Lower leg skin (tissue), 3 donors: ENCODE measurements at regions not wholly inside any gene's neighbourhood (a gene's known extent, or its start where the extent isn't known, plus 50 kb on each side); places are given as distances from the start of the nearest gene placed in this dataset.

Experiments
- POLR2A ChIP-seq, 2 donors: fragments of 450-650 bp; IDR thresholded peaks; one replicate each; pipeline ENCODE4 v1.6.1; 2016 to 2017; ENCODE audit warnings: antibody characterized with exemption in 2 of 2, mild to moderate bottlenecking in 1 of 2, moderate library complexity in 1 of 2
- TF ChIP-seq, protein P1 (sequence below), 3 donors: fragments of 450-650 bp; IDR thresholded peaks; one replicate each; pipeline ENCODE4 v1.5.1; 2016; ENCODE audit warnings: antibody characterized with exemption in 3 of 3, mild to moderate bottlenecking in 3 of 3, moderate library complexity in 2 of 3

DNA sequence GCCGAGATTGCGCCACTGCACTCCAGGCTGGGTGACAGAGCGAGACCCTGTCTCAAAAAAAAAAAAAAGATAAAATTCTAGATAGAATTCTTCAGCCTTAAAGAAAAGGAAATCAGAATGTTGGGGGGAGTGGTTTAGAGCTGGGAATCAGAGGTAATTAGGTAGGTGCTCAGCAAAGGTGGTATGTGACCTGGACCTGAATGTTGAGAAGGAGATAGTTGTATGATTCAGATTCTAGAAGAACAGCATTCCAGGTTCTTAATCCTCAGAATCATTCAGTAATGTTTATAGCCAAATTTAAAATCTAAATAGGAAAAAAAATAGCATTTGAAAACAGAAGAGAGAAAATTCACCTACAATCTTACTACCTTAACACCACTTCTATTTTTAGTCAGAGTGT lies 71.3 kb upstream of the UBE2E1 start:
- TF ChIP-seq, protein P1, sequence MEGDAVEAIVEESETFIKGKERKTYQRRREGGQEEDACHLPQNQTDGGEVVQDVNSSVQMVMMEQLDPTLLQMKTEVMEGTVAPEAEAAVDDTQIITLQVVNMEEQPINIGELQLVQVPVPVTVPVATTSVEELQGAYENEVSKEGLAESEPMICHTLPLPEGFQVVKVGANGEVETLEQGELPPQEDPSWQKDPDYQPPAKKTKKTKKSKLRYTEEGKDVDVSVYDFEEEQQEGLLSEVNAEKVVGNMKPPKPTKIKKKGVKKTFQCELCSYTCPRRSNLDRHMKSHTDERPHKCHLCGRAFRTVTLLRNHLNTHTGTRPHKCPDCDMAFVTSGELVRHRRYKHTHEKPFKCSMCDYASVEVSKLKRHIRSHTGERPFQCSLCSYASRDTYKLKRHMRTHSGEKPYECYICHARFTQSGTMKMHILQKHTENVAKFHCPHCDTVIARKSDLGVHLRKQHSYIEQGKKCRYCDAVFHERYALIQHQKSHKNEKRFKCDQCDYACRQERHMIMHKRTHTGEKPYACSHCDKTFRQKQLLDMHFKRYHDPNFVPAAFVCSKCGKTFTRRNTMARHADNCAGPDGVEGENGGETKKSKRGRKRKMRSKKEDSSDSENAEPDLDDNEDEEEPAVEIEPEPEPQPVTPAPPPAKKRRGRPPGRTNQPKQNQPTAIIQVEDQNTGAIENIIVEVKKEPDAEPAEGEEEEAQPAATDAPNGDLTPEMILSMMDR (IDR thresholded peaks at IDR 0.05): no peak
- no peak for TF ChIP-seq POLR2A (IDR thresholded peaks at IDR 0.05)
